GM10266 (cell line): ENCODE measurements at regions not wholly inside any gene's neighbourhood (a gene's known extent, or its start where the extent isn't known, plus 50 kb on each side); places are given as distances from the start of the nearest gene placed in this dataset.
"Not testable (repeated sequence)": the region's sequence is repeated elsewhere in the genome, so short reads cannot be mapped to it uniquely, and the experiment has no call there.

ENCODE experiments used
- DNase-seq: peaks from one replicate; pipeline ENCODE4 v3.0.0; 2012; ENCODE audit errors: extremely low spot score
- CTCF ChIP-seq: IDR thresholded peaks from 2 replicates; pipeline ENCODE4 v1.5.1; 2012; ENCODE audit warnings: mild to moderate bottlenecking, low read depth; ENCODE audit not compliant: control insufficient read depth, insufficient read depth; ENCODE audit errors: missing control alignments

DNA sequence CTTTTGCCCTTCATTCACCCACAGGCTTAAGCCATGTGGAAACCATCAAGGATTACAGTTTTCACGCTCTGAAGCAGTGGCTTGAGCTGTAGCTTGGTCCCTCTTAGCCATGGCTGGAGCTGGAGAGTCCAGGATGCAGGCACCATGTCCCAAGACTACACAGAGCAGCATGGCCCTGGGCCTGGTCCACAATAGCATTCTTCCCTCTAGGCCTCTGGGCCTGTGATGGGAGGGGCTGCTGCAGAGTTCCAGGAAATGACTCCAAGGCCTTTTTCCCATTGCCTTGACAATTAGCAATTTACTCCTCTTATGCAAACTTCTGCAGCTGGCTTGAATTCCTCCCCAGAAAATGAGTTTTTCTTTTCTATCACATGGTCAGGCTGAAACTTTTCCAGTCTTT is 211.3 kb downstream of the RERGL start:
- no peak for TF ChIP-seq CTCF
- DNase-seq = no peak

GRCh38 chr12:17875230-17875629 is 214.8 kb downstream of the RERGL start:
- DNase-seq = no peak

GRCh38 chr12:17866802-17867201 is 223.2 kb downstream of the RERGL start:
- DNase-seq = no peak
- no peak for TF ChIP-seq CTCF

More at GRCh38 chr12:17875230-17875629, 214.8 kb downstream of the RERGL start:
- TF ChIP-seq CTCF = no peak

DNA sequence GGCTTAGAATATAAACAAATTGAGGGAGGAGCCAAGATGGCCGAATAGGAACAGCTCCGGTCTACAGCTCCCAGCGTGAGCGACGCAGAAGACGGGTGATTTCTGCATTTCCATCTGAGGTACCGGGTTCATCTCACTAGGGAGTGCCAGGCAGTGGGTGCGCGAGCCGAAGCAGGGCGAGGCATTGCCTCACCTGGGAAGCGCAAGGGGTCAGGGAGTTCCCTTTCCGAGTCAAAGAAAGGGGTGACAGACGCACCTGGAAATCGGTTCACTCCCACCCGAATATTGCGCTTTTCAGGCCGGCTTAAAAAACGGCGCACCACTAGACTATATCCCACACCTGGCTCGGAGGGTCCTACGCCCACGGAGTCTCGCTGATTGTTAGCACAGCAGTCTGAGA is 234.4 kb downstream of the RERGL start:
- not testable (repeated sequence) for DNase-seq

GRCh38 chr12:17853054-17853453 is 236.9 kb downstream of the RERGL start:
- no peak for DNase-seq
- TF ChIP-seq CTCF = no peak

DNA sequence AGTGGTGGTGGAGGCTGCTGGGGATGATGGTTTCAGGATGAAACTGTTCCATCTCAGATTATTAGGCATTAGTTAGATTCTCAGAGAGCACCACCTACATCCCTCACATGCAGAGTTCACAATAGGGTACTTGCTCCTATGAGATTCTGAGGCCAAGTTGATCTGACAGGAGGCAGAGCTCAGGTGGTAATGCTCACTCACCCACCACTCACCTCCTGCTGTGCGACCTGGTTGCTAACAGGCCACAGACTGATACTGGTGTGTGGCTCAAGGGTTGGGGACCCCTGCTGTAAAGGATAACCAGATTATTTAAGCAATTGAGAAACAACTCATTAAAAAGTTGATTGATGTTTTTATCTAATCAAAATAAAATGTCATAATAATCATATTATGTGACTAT is 248.5 kb downstream of the RERGL start:
- DNase-seq = no peak
- TF ChIP-seq CTCF = no peak

GRCh38 chr12:17829813-17830212 is 260.2 kb downstream of the RERGL start:
- DNase-seq = no peak
- TF ChIP-seq CTCF = no peak

DNA sequence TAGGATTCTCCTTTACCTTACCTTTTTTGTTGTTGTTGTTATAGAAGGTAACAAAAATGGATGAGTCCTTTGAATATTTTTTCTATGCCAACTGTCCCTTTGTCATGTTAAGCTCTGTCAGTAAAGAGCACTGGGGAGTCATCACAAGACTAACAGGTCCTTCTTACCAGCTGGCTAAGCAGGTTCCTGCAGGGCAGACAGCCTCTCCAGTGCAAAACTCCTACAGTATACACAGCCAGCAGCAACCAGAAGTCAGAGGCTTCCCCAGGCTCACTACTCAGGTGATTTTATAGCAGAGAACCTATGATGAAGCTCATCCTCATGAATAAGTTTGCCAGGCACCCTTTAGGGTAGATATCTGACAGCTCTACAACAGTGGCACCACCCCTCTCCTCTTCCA is 271.1 kb downstream of the RERGL start:
- no peak for DNase-seq
- TF ChIP-seq CTCF = no peak
